Ishikawa (cell line): ENCODE measurements at regions not wholly inside any gene's neighbourhood (a gene's known extent, or its start where the extent isn't known, plus 50 kb on each side); places are given as distances from the start of the nearest gene placed in this dataset.

Experiments used
- CEBPB ChIP-seq: IDR thresholded peaks from 2 replicates; pipeline ENCODE4 v1.6.1; 2012
- CREB1 ChIP-seq: IDR thresholded peaks from 2 replicates; pipeline ENCODE4 v1.6.1; 2012; ENCODE audit warnings: low read depth
- EGR1 ChIP-seq: IDR thresholded peaks from 2 replicates; pipeline ENCODE4 v1.6.1; 2012
- EP300 ChIP-seq: IDR thresholded peaks from 2 replicates; pipeline ENCODE4 v1.6.1; 2012; ENCODE audit warnings: borderline replicate concordance
- FOXM1 ChIP-seq: IDR thresholded peaks from 2 replicates; pipeline ENCODE4 v1.6.1; 2012; ENCODE audit warnings: low read depth, borderline replicate concordance
- NFIC ChIP-seq: IDR thresholded peaks from 2 replicates; pipeline ENCODE4 v1.6.1; 2012
- RAD21 ChIP-seq: IDR thresholded peaks from 2 replicates; pipeline ENCODE4 v1.6.1; 2012; ENCODE audit warnings: low read depth
- TAF1 ChIP-seq: IDR thresholded peaks from 2 replicates; pipeline ENCODE4 v1.6.1; 2012; ENCODE audit warnings: low read depth, mild to moderate bottlenecking
- TCF12 ChIP-seq: IDR thresholded peaks from 2 replicates; pipeline ENCODE4 v1.6.1; 2012; ENCODE audit warnings: low read depth
- TEAD4 ChIP-seq: IDR thresholded peaks from 2 replicates; pipeline ENCODE4 v1.6.1; 2012
- YY1 ChIP-seq: IDR thresholded peaks from 2 replicates; pipeline ENCODE4 v1.6.1; 2012; ENCODE audit warnings: low read depth
- ZBTB7A ChIP-seq: IDR thresholded peaks from 2 replicates; pipeline ENCODE4 v1.6.1; 2012; ENCODE audit warnings: low read depth
- TF ChIP-seq, protein P1 (sequence below): IDR thresholded peaks from 2 replicates; pipeline ENCODE4 v1.6.1; 2012; ENCODE audit warnings: low read depth, mild to moderate bottlenecking
- TF ChIP-seq, protein P2 (sequence below): IDR thresholded peaks from 2 replicates; pipeline ENCODE4 v1.6.1; 2012
- TF ChIP-seq, protein P3 (sequence below): IDR thresholded peaks from 2 replicates; pipeline ENCODE4 v1.6.1; 2012

DNA sequence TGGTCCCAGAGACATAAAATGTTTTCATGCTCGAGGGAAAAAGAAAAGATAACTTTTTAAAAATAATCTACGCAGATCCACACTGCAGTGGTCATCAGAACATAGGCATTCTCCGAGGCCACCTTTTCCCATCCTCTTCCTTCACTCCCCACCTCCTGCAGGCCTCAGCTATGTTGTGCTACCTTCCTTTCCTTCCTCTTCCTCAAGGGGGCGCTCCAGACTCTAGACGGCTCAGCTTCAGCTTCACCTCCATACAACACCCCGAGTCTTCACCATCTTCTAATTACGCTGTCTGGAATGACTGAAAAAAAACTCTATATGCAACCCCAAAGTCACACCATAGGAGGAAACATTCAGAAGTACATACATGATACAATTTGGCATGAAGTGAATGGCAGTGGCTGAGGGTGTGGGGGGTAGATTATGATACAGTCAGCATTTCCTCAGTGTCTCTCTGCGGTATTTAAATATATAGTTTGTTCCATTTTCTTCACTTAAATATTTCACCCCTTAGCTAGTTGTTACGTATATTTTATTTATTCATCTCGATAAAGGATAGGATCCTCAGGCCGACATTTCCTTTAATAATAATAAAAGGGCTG, 583.6 kb downstream of the IRS1 start:
- TF ChIP-seq YY1: no peak
- TF ChIP-seq CREB1: no peak
- no peak for TF ChIP-seq CEBPB
- TF ChIP-seq, protein P1, sequence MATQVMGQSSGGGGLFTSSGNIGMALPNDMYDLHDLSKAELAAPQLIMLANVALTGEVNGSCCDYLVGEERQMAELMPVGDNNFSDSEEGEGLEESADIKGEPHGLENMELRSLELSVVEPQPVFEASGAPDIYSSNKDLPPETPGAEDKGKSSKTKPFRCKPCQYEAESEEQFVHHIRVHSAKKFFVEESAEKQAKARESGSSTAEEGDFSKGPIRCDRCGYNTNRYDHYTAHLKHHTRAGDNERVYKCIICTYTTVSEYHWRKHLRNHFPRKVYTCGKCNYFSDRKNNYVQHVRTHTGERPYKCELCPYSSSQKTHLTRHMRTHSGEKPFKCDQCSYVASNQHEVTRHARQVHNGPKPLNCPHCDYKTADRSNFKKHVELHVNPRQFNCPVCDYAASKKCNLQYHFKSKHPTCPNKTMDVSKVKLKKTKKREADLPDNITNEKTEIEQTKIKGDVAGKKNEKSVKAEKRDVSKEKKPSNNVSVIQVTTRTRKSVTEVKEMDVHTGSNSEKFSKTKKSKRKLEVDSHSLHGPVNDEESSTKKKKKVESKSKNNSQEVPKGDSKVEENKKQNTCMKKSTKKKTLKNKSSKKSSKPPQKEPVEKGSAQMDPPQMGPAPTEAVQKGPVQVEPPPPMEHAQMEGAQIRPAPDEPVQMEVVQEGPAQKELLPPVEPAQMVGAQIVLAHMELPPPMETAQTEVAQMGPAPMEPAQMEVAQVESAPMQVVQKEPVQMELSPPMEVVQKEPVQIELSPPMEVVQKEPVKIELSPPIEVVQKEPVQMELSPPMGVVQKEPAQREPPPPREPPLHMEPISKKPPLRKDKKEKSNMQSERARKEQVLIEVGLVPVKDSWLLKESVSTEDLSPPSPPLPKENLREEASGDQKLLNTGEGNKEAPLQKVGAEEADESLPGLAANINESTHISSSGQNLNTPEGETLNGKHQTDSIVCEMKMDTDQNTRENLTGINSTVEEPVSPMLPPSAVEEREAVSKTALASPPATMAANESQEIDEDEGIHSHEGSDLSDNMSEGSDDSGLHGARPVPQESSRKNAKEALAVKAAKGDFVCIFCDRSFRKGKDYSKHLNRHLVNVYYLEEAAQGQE: no peak
- no peak for TF ChIP-seq EP300
- peak; percentile 79 for TF ChIP-seq RAD21
- TF ChIP-seq, protein P2, sequence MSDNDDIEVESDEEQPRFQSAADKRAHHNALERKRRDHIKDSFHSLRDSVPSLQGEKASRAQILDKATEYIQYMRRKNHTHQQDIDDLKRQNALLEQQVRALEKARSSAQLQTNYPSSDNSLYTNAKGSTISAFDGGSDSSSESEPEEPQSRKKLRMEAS: no peak
- no peak for TF ChIP-seq NFIC
- no peak for TF ChIP-seq TEAD4

DNA sequence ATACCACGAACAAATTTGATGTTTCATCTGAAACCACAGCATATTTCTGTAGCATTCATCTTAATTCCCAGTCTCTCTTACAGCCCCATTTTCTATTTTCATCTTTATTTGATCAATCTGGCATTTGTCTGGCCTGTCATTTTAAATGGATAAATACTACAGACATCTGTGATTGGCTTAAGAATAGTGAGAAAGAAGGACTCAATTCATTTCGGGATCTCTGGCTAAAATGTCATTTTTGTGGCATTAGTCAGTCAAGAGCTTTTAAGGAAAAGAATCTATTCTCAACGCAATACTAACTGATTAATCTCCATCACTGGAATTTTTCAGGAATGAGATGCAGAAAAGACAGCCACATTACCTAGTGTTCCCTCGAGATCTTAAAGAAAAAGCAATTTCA, 585.9 kb downstream of the IRS1 start:
- TF ChIP-seq FOXM1 (no peak), NFIC (no peak)

DNA sequence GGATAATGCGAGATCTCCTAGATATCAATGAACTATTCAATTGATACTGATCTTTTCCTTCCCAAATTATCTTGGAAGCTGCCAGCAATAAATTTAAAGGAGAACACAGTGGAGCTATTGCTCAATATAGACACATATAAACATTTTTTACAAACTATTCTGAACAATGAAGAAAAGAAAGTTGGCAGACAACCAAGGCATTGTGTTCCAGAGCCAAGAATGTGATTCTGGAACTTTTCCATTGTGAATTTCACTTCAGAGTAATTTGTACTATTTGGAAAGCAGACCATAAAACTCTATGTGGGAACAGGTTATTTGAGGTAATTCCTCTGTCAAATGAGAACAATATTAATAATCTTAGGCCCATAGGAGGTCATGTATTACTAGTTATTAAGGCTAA, 588.2 kb downstream of the IRS1 start:
- TF ChIP-seq EGR1: no peak
- no peak; the same call in 1 of the 2 replicates for TF ChIP-seq RAD21
- peak; percentile 99 for TF ChIP-seq NFIC
- TF ChIP-seq TAF1: no peak
- TF ChIP-seq, protein P3, sequence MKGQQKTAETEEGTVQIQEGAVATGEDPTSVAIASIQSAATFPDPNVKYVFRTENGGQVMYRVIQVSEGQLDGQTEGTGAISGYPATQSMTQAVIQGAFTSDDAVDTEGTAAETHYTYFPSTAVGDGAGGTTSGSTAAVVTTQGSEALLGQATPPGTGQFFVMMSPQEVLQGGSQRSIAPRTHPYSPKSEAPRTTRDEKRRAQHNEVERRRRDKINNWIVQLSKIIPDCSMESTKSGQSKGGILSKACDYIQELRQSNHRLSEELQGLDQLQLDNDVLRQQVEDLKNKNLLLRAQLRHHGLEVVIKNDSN: no peak
- TF ChIP-seq TEAD4: peak; percentile 98
- TF ChIP-seq CEBPB: peak; percentile 99
- TF ChIP-seq ZBTB7A: no peak
- TF ChIP-seq YY1: no peak
- TF ChIP-seq, protein P1: no peak
- TF ChIP-seq EP300: peak; percentile 94
- TF ChIP-seq CREB1: no peak
- peak; percentile 89 for TF ChIP-seq FOXM1
- TF ChIP-seq TCF12: peak; percentile 90
- TF ChIP-seq, protein P2: no peak

DNA sequence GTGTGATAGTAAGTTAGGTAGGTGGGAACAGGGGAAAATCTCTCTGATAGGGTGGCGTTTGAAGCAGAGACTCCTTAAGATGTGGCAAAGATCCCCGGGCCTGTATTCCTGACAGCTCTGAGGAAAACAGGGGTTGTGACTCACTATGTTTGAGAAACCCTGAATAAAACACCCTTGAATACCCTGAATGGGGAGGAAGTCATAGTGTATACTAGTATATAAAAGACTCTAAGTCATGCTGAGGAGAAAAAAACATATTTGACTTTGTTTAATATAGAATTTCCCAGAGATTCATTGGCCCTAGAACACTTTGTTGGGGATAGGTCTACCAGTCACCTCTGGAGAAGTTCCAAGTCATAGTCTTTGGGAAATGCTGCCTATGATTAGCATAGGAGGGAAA, 590.9 kb downstream of the IRS1 start:
- no peak for TF ChIP-seq TCF12

DNA sequence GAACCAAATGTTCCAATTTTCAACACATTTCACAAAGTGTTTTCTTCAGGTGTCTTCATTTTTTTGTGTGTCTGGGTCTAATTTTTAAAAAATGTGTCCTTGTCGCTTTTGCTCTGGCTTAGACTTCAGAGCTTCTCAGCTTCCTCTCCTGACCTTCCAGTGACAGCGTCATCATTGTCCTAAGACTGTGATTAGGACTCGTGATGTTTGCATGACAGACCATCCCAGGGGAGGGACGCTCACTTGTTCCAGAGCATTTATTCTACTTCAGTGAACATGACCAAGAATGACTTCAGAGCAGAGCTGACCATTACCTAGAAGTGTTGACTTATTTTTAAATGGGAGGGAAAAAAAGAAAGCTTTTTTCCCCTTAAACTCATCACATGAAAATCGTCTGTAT, 591.9 kb downstream of the IRS1 start:
- TF ChIP-seq, protein P1: no peak

DNA sequence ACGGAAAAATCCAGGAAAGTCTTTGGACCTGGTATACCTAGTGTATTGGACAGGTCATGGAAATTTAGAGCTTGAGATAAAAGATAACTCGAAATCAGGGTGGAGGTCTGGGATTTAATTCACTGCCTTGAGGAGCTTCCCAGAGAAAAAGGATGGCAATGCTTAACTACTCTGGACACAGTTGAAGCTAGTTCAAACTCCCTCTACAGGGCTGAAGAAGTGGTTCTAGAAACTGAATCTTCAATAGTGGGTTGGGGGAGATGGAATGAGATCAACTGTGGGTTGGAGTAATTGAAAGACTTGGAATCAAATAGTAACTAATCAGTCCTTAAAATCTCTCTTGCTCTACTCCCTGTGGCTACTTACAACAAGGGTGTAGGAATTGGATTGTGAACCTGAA, 600.1 kb downstream of the IRS1 start:
- no peak for TF ChIP-seq ZBTB7A
- TF ChIP-seq RAD21: no peak

DNA sequence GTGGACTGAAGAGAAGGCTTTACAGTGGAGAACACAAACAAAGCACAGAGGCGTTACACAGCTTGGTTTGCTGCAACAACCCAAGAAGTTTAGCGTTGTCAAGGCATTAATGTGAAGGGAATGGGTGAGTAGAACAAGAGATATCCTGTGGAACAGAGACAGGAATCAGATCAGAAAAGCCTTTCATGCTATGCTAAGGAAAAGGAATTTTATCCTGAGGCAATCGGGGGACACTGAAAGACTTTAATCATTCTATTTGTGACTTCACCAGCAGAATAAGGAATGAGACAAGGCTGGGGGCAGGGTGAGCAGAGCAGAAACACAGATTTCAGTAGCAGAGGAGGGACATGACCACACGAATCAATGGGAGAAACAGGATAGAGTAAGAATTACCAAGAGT, 600.7 kb downstream of the IRS1 start:
- TF ChIP-seq EP300: no peak
